ENCODE measurements at regions not wholly inside any gene's neighbourhood (a gene's known extent, or its start where the extent isn't known, plus 50 kb on each side); places are given as distances from the start of the nearest gene placed in this dataset.

DNA sequence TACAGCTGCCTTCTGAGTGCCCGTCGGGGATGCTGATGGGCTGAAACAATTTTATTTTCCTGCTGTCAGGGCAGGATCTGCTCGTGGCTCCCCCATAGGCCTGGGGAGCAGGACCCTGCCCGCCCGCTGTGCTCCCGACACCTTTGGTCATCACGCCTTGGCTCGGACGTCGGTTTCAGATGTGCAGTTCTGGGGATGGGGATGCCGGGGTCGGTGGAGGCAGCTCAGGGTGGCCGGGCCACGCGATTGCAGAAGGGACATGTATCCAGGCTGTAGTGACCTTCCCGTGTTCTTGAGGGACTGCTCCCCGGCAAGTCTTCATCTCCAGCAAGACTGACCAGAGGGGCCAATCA, 1150.5 kb downstream of the BRD1 start:
- Histone ChIP-seq H3K4me1 (ENCODE audit: low read depth) (no peaks in the 10 kb centered on the region), H3K27me3 (no peaks in the 10 kb centered on the region), H3K9me3 (ENCODE audit: low read depth) (no peaks in the 10 kb centered on the region), H3K4me3 (no peak overlapping the region), H3K27ac (no peak overlapping the region), H3K36me3 (no peaks in the 10 kb centered on the region)
- TF ChIP-seq, protein P1, sequence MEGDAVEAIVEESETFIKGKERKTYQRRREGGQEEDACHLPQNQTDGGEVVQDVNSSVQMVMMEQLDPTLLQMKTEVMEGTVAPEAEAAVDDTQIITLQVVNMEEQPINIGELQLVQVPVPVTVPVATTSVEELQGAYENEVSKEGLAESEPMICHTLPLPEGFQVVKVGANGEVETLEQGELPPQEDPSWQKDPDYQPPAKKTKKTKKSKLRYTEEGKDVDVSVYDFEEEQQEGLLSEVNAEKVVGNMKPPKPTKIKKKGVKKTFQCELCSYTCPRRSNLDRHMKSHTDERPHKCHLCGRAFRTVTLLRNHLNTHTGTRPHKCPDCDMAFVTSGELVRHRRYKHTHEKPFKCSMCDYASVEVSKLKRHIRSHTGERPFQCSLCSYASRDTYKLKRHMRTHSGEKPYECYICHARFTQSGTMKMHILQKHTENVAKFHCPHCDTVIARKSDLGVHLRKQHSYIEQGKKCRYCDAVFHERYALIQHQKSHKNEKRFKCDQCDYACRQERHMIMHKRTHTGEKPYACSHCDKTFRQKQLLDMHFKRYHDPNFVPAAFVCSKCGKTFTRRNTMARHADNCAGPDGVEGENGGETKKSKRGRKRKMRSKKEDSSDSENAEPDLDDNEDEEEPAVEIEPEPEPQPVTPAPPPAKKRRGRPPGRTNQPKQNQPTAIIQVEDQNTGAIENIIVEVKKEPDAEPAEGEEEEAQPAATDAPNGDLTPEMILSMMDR (IDR thresholded peaks at IDR 0.05; ENCODE audit: low read depth, low read length), result no peak
- DNase-seq (ENCODE audit: low read depth in 1 of 2, low spot score in 1 of 2), result no peak

DNA sequence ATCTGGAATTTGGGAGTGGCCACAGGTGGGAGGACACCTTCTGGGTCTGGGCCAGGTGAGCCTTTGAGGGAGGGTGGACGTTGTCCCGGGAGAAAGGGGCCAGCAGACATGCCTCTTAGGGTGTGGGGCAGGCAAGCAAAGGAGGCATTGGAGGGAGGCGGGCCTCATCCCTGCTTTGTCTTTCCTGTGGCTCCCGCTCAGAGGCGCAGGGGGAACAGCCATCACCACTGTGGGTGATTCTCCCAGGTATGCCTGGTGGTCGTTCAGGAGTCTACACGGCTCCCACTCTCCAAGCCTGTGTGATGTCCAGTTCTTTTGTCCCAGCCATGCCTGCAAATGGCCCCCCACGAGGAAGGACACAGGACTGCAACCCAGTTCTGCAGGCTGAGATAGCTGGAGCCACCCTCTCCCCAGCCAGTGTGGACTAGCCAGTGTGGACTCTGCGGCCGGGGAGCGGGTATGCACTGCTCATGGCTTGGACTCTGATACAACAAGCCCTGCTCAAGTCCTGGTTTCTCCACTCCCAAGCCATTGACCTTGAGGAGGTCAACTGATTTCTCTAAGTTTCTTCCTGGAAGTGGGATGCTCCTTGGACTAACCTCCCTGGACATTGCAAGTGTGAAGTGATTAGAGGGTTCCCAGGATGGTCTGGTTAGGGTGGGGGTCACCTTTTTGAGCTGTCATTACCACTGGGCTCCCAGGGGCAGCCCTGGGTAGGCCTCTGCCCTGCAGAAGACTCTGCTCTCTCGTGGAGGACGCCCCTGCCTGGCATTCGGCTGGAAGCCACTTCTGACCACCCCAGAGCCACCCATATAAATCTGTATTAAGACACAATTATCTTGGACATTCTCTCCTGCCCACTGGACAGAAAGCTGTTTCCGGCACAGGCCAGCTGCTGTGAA, 1151.2 kb downstream of the BRD1 start:
- Histone ChIP-seq H3K9me3 (ENCODE audit: low read depth) (no peaks in the 10 kb centered on the region), H3K4me3 (no peak overlapping the region), H3K27me3 (no peaks in the 10 kb centered on the region), H3K36me3 (no peaks in the 10 kb centered on the region), H3K4me1 (ENCODE audit: low read depth) (no peaks in the 10 kb centered on the region), H3K27ac (no peak overlapping the region)
- no peak for DNase-seq (ENCODE audit: low read depth in 1 of 2, low spot score in 1 of 2)
- TF ChIP-seq, protein P1 (IDR thresholded peaks at IDR 0.05; ENCODE audit: low read depth, low read length), result no peak

DNA sequence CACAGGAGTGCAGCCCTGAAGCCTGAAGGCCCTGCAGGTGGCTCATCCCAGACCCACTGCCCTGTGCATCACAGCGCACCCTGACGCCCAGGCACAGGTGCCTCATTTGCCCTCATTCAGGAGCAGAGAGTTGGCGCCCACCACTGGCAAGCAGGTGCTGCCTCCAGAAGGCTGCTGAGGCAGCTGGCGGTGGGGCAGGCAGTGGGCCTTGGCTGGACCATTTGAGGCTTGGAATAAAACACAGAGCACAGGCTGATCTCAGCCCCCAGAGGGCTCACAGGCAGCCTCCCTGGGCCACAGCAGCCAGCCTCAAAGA, 1151.9 kb downstream of the BRD1 start:
- Histone ChIP-seq H3K27me3 (no peaks in the 10 kb centered on the region), H3K9me3 (ENCODE audit: low read depth) (no peaks in the 10 kb centered on the region), H3K4me1 (ENCODE audit: low read depth) (no peaks in the 10 kb centered on the region), H3K36me3 (no peaks in the 10 kb centered on the region), H3K27ac (no peak overlapping the region), H3K4me3 (no peak overlapping the region)
- TF ChIP-seq, protein P1 (IDR thresholded peaks at IDR 0.05; ENCODE audit: low read depth, low read length), result no peak
- no peak for DNase-seq (ENCODE audit: low read depth in 1 of 2, low spot score in 1 of 2)

DNA sequence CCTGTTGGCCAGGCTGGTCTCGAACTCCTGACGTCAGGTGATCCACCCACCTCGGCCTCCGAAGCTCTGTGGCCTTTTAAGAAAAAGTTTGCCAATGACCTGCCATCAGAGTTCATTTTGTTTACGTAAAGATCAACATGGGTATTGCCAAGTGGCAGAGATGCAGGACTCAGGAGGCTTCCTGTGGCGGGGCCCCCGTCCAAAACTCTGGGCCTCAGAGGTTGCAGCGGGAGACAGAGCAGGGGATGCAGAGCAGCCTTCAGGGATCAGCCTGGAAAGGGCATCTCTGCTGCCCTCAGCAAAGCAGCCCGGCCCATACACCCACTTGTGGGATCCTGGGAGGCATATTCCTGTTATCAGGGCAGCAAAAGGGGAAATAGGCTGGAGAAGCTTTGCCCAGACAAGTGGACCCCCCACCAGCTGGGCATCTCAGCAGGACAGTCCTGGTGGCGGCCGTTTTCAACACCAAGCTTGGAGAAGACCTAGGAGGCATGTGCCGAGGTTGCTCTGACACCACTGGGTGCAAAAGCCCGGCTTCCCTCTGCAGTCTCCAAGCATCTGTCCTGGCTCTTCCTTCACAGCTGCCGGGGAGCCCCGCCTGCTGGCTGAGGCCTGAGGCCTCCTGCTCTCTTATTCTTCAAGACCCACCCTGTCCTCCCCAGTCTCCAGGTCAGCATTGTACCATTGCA, 1152.4 kb downstream of the BRD1 start:
- Histone ChIP-seq H3K4me1 (ENCODE audit: low read depth) (no peaks in the 10 kb centered on the region), H3K27me3 (no peaks in the 10 kb centered on the region), H3K27ac (no peak overlapping the region), H3K4me3 (no peak overlapping the region), H3K36me3 (no peaks in the 10 kb centered on the region), H3K9me3 (ENCODE audit: low read depth) (no peaks in the 10 kb centered on the region)
- DNase-seq (ENCODE audit: low read depth in 1 of 2, low spot score in 1 of 2), result no peak
- TF ChIP-seq, protein P1 (IDR thresholded peaks at IDR 0.05; ENCODE audit: low read depth, low read length), result no peak

DNA sequence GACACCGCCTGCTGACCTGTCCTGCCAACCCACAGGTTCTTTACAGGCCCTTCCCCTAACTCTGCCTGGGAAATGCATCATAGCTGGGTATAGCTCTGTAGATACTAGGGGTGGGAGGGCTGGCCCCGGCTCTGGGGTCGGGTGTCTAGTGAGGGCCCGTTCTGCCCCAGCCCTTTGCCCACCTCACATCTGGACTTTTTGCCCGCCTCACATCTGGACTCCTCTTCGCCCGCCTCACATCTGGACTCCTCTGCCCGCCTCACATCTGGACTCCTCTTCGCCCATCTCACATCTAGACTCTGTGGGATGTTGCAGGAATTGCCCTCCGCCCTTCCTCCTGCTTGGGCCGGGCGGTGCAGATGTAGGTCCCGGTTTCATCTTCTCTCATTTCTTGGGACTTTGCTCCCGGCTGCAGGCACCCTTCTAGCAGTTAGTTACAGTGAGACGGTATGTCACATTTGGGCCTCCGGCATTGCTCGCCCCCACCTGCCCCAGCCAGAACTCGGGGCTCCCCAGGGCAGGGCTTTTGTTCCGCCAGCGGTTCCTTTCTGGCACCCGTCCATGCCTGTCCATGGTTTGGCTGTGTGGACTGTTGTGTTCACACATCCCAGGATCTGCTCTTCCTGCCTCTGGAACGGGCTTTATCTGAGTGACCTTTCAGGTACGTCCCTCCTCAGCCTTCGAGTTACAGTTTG, 1153.7 kb downstream of the BRD1 start:
- no peak overlapping the region for H3K4me3 ChIP-seq
- H3K27ac ChIP-seq, result no peak overlapping the region
- no peak for DNase-seq (ENCODE audit: low read depth in 1 of 2, low spot score in 1 of 2)
- H3K36me3 ChIP-seq, result no peaks in the 10 kb centered on the region
- H3K9me3 ChIP-seq (ENCODE audit: low read depth), result no peaks in the 10 kb centered on the region
- no peaks in the 10 kb centered on the region for H3K27me3 ChIP-seq
- TF ChIP-seq, protein P1 (IDR thresholded peaks at IDR 0.05; ENCODE audit: low read depth, low read length), result no peak
- H3K4me1 ChIP-seq (ENCODE audit: low read depth), result no peaks in the 10 kb centered on the region
